ENCODE measurements at regions not wholly inside any gene's neighbourhood (a gene's known extent, or its start where the extent isn't known, plus 50 kb on each side); places are given as distances from the start of the nearest gene placed in this dataset.

GRCh38 chr4:33429971-33430370 is 2709.8 kb downstream of the PCDH7 start:
- H3K4me3 ChIP-seq = no peak overlapping the region
- H3K27me3 ChIP-seq = no peaks in the 10 kb centered on the region
- H3K27ac ChIP-seq = no peak overlapping the region
- no peak for DNase-seq
- H3K9me3 ChIP-seq = no peaks in the 10 kb centered on the region
- H3K4me1 ChIP-seq = no peaks in the 10 kb centered on the region
- intact Hi-C loops (cut with DNase I; ENCODE audit: low total_unique reads) (no loop called here), in situ Hi-C loops (cut with MboI; ENCODE audit: low sequenced_read_pairs in 4 of 4) (no loop called here)
- TF ChIP-seq CTCF (IDR thresholded peaks at IDR 0.05 in 4 of 5, conservative IDR thresholded peaks at IDR 0.05 in 1 of 5) = no peak
- TF ChIP-seq POLR2A (IDR thresholded peaks at IDR 0.05) = no peak
- no peak for ATAC-seq
- H3K36me3 ChIP-seq = no peaks in the 10 kb centered on the region

GRCh38 chr4:33437406-33437805 is 2717.2 kb downstream of the PCDH7 start:
- Histone ChIP-seq H3K4me3 (no peak overlapping the region), H3K4me1 (no peaks in the 10 kb centered on the region), H3K27ac (no peak overlapping the region), H3K27me3 (no peaks in the 10 kb centered on the region), H3K9me3 (no peaks in the 10 kb centered on the region), H3K36me3 (no peaks in the 10 kb centered on the region)
- in situ Hi-C loops (cut with MboI; ENCODE audit: low sequenced_read_pairs in 4 of 4) = no loop called here
- ATAC-seq (no peak), DNase-seq (no peak)
- TF ChIP-seq CTCF (IDR thresholded peaks at IDR 0.05 in 4 of 5, conservative IDR thresholded peaks at IDR 0.05 in 1 of 5) = no peak
- TF ChIP-seq POLR2A (IDR thresholded peaks at IDR 0.05) = no peak
- intact Hi-C loops (cut with DNase I; ENCODE audit: low total_unique reads) = no loop called here

GRCh38 chr4:33446953-33447352 is 2726.8 kb downstream of the PCDH7 start:
- intact Hi-C loops (cut with DNase I; ENCODE audit: low total_unique reads) = no loop called here

GRCh38 chr4:33448948-33449347 is 2728.8 kb downstream of the PCDH7 start:
- in situ Hi-C loops (cut with MboI; ENCODE audit: low sequenced_read_pairs in 4 of 4) (no loop called here), intact Hi-C loops (cut with DNase I; ENCODE audit: low total_unique reads) (no loop called here)
- ATAC-seq (no peak), DNase-seq (no peak)
- TF ChIP-seq POLR2A (IDR thresholded peaks at IDR 0.05) (no peak), CTCF (IDR thresholded peaks at IDR 0.05 in 4 of 5, conservative IDR thresholded peaks at IDR 0.05 in 1 of 5) (no peak)
- no peaks in the 10 kb centered on the region for H3K36me3 ChIP-seq
- no peaks in the 10 kb centered on the region for H3K4me1 ChIP-seq
- no peak overlapping the region for H3K27ac ChIP-seq
- H3K9me3 ChIP-seq = no peaks in the 10 kb centered on the region
- no peaks in the 10 kb centered on the region for H3K27me3 ChIP-seq
- no peak overlapping the region for H3K4me3 ChIP-seq

More at GRCh38 chr4:33446953-33447352, 2726.8 kb downstream of the PCDH7 start:
- Histone ChIP-seq H3K9me3 (no peaks in the 10 kb centered on the region), H3K4me3 (no peak overlapping the region), H3K27me3 (no peaks in the 10 kb centered on the region), H3K36me3 (no peaks in the 10 kb centered on the region), H3K27ac (no peak overlapping the region), H3K4me1 (no peaks in the 10 kb centered on the region)
- ATAC-seq (no peak), DNase-seq (no peak)
- in situ Hi-C loops (cut with MboI; ENCODE audit: low sequenced_read_pairs in 4 of 4) = no loop called here
- TF ChIP-seq POLR2A (IDR thresholded peaks at IDR 0.05) = no peak
- TF ChIP-seq CTCF (IDR thresholded peaks at IDR 0.05 in 4 of 5, conservative IDR thresholded peaks at IDR 0.05 in 1 of 5) = no peak

- Histone ChIP-seq H3K27me3 (no peaks in the 10 kb centered on the region), H3K9me3 (no peaks in the 10 kb centered on the region), H3K27ac (no peak overlapping the region), H3K4me3 (no peak overlapping the region), H3K36me3 (no peaks in the 10 kb centered on the region), H3K4me1 (no peaks in the 10 kb centered on the region)
- TF ChIP-seq POLR2A (IDR thresholded peaks at IDR 0.05) = no peak
- TF ChIP-seq CTCF (IDR thresholded peaks at IDR 0.05 in 4 of 5, conservative IDR thresholded peaks at IDR 0.05 in 1 of 5) = no peak
- in situ Hi-C loops (cut with MboI; ENCODE audit: low sequenced_read_pairs in 4 of 4) = no loop called here
- no peak for DNase-seq
- no peak for ATAC-seq
- intact Hi-C loops (cut with DNase I; ENCODE audit: low total_unique reads) = no loop called here
Observed at GRCh38 chr4:33453436-33453835, 2733.3 kb downstream of the PCDH7 start.
